ENCODE measurements at regions not wholly inside any gene's neighbourhood (a gene's known extent, or its start where the extent isn't known, plus 50 kb on each side); places are given as distances from the start of the nearest gene placed in this dataset.

DNA sequence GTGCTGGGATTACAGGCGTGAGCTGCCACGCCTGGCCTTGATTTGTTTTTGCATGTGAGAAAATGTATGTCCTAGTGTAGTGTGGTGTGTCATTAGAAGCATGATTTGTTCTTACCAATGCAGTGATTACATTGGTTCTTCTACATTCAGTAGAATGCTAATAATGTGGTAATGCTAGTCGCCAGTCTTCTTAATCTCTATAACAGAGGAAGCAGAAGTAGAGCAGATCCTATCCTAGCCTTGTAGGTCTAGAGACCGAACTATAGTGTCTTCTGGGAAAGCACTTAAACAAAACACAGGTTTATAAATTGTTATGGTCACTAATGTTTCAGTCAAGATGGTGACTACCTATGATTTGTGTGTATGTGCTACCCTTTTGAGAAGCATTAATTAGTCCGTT lies 197.5 kb upstream of the DMRT1 start:
- DNase-seq (ENCODE audit: low read depth): no peak
- no peak overlapping the region for H3K4me3 ChIP-seq (replicated peaks; ENCODE audit: low read depth, low read length)
- TF ChIP-seq, protein P1, sequence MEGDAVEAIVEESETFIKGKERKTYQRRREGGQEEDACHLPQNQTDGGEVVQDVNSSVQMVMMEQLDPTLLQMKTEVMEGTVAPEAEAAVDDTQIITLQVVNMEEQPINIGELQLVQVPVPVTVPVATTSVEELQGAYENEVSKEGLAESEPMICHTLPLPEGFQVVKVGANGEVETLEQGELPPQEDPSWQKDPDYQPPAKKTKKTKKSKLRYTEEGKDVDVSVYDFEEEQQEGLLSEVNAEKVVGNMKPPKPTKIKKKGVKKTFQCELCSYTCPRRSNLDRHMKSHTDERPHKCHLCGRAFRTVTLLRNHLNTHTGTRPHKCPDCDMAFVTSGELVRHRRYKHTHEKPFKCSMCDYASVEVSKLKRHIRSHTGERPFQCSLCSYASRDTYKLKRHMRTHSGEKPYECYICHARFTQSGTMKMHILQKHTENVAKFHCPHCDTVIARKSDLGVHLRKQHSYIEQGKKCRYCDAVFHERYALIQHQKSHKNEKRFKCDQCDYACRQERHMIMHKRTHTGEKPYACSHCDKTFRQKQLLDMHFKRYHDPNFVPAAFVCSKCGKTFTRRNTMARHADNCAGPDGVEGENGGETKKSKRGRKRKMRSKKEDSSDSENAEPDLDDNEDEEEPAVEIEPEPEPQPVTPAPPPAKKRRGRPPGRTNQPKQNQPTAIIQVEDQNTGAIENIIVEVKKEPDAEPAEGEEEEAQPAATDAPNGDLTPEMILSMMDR (IDR thresholded peaks at IDR 0.05; ENCODE audit: low read length, missing control alignments): no peak

DNA sequence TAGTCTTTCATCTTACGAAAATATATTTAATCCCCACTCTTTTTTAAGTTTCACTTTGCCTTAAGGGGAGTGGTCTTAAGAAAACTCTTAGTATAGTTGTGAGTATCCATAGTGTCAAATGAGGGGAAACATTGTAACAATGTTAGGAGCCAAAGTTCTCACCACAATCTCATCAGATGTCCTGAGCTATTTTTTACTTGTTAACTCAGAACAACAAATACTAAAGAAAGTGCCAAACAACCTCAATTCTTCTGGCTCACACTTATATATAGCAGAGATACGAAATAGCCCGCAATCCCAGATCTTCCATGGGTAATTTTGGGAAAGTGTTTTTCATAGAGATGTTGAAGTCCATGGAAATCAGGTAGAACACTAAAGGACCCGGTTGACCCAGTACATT lies 194.0 kb upstream of the DMRT1 start:
- TF ChIP-seq, protein P1 (IDR thresholded peaks at IDR 0.05; ENCODE audit: low read length, missing control alignments): no peak
- H3K4me3 ChIP-seq (replicated peaks; ENCODE audit: low read depth, low read length): no peak overlapping the region
- DNase-seq (ENCODE audit: low read depth): no peak

DNA sequence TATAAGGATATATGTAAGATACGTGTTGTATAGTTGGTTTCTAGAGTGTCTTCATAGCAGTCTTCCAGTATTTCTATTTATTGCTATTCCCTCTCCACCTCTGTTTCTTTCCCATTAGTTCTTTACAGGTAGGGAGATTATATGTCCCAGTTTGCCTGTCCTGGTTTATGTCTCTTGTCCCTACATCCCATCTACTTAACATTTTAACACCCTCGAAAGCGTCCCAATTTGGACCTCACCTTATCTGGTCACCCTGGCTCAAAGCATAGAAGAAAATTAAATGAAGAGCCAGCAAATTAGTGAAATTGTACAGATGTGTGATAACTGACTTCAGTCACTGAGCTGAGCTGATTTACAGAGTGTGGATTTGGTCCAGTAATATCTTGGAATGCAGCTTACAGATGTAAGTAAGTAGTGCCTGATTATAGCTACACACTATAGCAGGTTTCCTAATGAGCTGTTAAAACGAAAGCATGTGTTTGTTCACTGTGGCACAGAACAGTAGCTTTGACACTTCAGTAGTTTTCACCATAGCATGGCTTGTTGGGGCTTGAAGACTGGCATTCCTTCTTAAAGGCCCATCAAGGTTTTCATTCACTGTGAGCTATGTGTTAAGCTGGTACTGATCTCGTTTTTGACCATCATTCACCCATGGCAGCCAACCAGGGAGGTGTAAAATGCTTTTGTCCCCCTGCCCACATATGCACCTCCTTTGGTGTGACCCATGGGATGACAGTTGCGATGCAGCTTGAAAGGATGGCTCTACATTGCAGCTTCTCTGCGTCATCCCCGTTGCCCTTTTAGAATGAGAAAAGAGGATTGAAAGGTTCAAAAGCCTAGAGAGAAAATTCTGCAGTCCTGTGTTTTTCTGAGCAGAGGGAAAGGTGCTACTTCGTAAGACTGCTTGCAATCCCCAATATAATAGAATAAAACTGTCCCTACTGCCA lies 192.1 kb upstream of the DMRT1 start:
- no peak for DNase-seq (ENCODE audit: low read depth)
- TF ChIP-seq, protein P1 (IDR thresholded peaks at IDR 0.05; ENCODE audit: low read length, missing control alignments): no peak
- no peak overlapping the region for H3K4me3 ChIP-seq (replicated peaks; ENCODE audit: low read depth, low read length)

DNA sequence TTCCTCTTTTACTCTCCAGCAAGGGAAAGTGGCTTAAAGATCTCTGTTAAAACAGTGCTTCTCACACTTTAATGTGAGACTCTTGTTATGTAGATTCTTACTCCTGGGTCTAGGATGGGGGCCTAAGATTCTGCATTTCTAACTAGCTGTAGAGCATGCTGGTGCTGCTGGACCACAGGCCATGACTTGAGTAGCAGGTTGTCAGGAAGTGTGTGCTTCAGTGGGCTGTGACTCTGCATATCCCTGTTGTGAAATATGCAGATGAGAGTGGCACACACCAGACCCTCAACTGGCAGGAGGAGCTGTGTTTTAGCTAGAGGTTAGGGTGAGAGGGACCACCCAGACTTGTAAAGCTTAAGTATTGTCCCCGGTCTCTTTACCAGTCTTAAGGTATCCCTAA lies 191.1 kb upstream of the DMRT1 start:
- H3K4me3 ChIP-seq (replicated peaks; ENCODE audit: low read depth, low read length): no peak overlapping the region
- TF ChIP-seq, protein P1 (IDR thresholded peaks at IDR 0.05; ENCODE audit: low read length, missing control alignments): no peak
- DNase-seq (ENCODE audit: low read depth): peak; percentile 10

DNA sequence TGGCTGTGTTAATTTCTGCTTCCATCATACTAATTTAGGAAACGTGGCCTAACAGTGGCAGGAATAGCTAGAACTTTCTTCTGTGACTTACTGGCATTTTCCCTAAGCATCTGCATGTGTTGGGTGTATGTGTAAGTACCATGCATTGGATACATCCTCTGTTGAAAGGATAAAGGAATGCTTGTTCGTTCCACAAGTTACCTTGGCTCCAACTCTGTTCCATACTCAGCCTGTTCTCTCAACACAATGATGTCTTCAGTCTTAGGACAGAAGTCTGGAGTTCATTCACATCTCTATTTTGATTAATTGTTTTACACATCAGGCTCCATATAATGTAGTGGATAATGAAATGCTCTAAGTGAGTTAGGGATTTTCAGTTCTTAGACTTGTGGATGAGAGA lies 190.1 kb upstream of the DMRT1 start:
- TF ChIP-seq, protein P1 (IDR thresholded peaks at IDR 0.05; ENCODE audit: low read length, missing control alignments): no peak
- no peak for DNase-seq (ENCODE audit: low read depth)
- H3K4me3 ChIP-seq (replicated peaks; ENCODE audit: low read depth, low read length): no peak overlapping the region

DNA sequence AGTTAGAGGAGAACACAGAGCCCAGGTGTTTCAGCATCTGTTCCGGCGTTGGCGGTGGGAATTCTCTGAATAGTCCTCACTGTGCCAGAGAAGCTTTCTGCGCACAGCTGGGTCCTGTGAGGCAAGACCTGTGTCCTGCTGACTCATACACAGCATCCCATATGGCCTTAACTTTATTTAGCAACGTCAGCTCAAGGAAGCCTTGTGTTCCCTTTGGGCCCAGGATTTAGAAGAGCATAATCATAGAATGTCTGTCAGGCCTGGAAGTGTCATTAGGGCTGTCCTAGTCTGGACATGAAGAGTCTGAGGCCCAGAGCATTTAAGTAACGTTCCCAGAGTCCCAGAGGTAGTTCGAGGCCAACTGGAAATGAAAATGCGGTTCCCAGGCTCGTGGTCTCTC lies 188.6 kb upstream of the DMRT1 start:
- peak; percentile 71 for DNase-seq (ENCODE audit: low read depth)
- TF ChIP-seq, protein P1 (IDR thresholded peaks at IDR 0.05; ENCODE audit: low read length, missing control alignments): no peak

DNA sequence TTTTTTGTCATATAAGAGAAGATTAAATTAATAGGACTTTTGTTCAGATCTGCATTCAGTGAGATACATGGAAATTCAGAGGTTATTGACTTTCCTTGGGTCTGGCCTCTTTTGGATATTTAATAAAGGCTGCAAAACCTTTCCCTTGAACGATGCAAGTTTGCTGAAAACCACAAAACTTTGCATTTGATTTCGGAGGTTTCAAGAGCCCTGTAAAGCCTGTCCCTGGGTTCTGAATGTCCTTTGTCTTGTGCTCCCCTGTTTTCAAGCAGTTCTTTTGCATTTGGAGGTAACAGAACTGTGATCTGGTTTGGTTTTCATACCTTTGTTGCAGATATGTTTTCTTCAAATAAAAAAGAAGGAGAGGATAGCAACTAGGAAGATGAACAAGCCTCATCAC lies 188.1 kb upstream of the DMRT1 start:
- TF ChIP-seq, protein P1 (IDR thresholded peaks at IDR 0.05; ENCODE audit: low read length, missing control alignments): no peak
- no peak overlapping the region for H3K4me3 ChIP-seq (replicated peaks; ENCODE audit: low read depth, low read length)
- no peak for DNase-seq (ENCODE audit: low read depth)

More for the DNA sequence above, 188.6 kb upstream of the DMRT1 start:
- H3K4me3 ChIP-seq (replicated peaks; ENCODE audit: low read depth, low read length): no peak overlapping the region
